ENCODE measurements at regions not wholly inside any gene's neighbourhood (a gene's known extent, or its start where the extent isn't known, plus 50 kb on each side); places are given as distances from the start of the nearest gene placed in this dataset.

DNA sequence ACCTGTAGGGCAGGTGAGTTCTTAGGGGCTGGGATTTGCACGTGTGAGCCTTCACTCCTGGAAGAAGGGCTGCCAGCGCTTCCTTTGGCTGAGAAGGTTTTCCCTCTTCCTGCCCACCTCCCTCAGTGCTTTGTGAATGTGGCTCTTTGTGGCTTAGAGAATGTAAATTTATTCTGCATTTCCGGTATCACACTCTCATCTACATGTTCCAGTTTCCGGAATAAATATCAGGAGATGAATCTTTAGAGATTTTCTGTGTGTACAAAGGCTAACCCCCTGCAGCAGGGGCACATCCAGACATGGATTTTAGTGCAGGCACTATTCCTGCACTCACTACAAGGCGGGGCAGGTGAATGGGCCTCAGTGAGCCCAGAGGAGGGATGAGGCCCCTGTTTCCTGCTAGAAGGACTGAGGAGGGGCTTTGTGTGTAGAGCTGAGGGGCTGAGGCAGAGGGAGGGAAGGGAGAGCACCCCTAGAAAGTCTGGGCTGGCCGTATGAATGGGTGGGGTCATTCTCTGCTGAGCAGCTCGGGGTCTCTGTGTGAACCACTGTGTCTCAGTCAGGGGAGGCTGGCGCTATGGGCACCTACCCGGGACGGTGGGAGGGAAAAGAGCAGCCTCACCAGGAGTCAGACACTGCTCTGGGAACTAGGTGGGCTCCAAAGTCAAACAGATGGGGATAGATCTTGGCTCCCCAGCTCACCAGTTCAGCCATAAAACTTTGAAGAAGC, 207.5 kb downstream of the MATN1 start:
- TF ChIP-seq POLR2A (IDR thresholded peaks at IDR 0.05; ENCODE audit: extremely low read depth, insufficient read length) (no peak), MYC (IDR thresholded peaks at IDR 0.05; ENCODE audit: low read depth, low read length) (no peak)
- TF ChIP-seq, protein P1, sequence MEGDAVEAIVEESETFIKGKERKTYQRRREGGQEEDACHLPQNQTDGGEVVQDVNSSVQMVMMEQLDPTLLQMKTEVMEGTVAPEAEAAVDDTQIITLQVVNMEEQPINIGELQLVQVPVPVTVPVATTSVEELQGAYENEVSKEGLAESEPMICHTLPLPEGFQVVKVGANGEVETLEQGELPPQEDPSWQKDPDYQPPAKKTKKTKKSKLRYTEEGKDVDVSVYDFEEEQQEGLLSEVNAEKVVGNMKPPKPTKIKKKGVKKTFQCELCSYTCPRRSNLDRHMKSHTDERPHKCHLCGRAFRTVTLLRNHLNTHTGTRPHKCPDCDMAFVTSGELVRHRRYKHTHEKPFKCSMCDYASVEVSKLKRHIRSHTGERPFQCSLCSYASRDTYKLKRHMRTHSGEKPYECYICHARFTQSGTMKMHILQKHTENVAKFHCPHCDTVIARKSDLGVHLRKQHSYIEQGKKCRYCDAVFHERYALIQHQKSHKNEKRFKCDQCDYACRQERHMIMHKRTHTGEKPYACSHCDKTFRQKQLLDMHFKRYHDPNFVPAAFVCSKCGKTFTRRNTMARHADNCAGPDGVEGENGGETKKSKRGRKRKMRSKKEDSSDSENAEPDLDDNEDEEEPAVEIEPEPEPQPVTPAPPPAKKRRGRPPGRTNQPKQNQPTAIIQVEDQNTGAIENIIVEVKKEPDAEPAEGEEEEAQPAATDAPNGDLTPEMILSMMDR (IDR thresholded peaks at IDR 0.05; ENCODE audit: low read depth, low read length) = no peak
- TF ChIP-seq, protein P2, sequence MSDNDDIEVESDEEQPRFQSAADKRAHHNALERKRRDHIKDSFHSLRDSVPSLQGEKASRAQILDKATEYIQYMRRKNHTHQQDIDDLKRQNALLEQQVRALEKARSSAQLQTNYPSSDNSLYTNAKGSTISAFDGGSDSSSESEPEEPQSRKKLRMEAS (IDR thresholded peaks at IDR 0.05; ENCODE audit: low read depth, low read length) = no peak

Data from NB4 (cell line).